ENCODE measurements at regions not wholly inside any gene's neighbourhood (a gene's known extent, or its start where the extent isn't known, plus 50 kb on each side); places are given as distances from the start of the nearest gene placed in this dataset.

DNA sequence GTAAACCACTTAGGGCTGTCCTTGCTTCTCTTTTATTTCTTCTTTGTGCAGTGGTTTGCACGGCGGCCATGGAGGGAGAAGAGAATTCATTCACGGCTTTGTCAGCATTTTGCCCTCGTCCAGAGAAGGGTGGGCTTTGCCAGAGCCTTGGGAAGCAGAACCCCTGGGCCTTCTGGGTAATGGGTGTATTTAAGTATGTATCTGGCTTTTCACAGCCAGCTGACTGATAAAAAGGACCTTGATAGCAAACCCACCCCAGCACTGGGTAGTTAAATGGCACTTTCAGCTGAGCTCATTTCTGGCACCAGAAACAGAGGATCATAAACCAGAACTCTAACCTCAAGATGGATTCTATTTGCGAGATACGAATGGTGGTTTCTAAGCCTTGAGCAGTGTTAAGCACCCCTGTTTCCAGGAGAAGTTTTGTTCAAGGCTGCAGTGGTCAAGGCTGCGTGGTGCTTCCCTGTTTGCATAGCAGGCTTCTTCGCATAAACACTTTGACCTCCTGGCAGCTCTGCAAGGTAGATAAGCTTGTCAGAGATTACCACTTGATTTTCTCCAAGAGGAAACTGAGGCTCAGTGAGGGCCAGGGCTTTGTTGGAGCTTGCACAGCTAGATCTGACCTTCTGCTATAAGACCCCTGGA lies 441.6 kb upstream of the KLF4 start:
- TF ChIP-seq EZH2 (IDR thresholded peaks at IDR 0.05; ENCODE audit: insufficient read depth, low read length): no peak
- TF ChIP-seq, protein P1, sequence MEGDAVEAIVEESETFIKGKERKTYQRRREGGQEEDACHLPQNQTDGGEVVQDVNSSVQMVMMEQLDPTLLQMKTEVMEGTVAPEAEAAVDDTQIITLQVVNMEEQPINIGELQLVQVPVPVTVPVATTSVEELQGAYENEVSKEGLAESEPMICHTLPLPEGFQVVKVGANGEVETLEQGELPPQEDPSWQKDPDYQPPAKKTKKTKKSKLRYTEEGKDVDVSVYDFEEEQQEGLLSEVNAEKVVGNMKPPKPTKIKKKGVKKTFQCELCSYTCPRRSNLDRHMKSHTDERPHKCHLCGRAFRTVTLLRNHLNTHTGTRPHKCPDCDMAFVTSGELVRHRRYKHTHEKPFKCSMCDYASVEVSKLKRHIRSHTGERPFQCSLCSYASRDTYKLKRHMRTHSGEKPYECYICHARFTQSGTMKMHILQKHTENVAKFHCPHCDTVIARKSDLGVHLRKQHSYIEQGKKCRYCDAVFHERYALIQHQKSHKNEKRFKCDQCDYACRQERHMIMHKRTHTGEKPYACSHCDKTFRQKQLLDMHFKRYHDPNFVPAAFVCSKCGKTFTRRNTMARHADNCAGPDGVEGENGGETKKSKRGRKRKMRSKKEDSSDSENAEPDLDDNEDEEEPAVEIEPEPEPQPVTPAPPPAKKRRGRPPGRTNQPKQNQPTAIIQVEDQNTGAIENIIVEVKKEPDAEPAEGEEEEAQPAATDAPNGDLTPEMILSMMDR (IDR thresholded peaks at IDR 0.05; ENCODE audit: insufficient read depth, low read depth, low read length): no peak

All from astrocyte (in vitro differentiated cells and primary cell).